T-helper 2 cell treated with Interferon-gamma antibody and Interleukin-4, amounts not matched to agents 5 μg/mL and 100 μg/mL, for 36 hours (primary cell): ENCODE measurements at regions not wholly inside any gene's neighbourhood (a gene's known extent, or its start where the extent isn't known, plus 50 kb on each side); places are given as distances from the start of the nearest gene placed in this dataset.

Experiments
- DNase-seq: peaks from one replicate; pipeline ENCODE4 v3.0.0; 2021; ENCODE audit warnings: low spot score
- H3K27ac Mint-ChIP-seq: one replicate; pipeline ENCODE4 v1.8.0; 2021; ENCODE audit warnings: mild to moderate bottlenecking, mixed read lengths
- H3K27me3 Mint-ChIP-seq: one replicate; pipeline ENCODE4 v1.8.0; 2021; ENCODE audit warnings: low read depth, mixed read lengths
- H3K36me3 Mint-ChIP-seq: one replicate; pipeline ENCODE4 v1.8.0; 2021; ENCODE audit warnings: low read depth, mixed read lengths
- H3K4me1 Mint-ChIP-seq: one replicate; pipeline ENCODE4 v1.8.0; 2021; ENCODE audit warnings: low read depth, mixed read lengths
- H3K4me3 Mint-ChIP-seq: one replicate; pipeline ENCODE4 v1.8.0; 2022; ENCODE audit warnings: mild to moderate bottlenecking, moderate library complexity, mixed read lengths
- H3K9me3 Mint-ChIP-seq: one replicate; pipeline ENCODE4 v1.8.0; 2021; ENCODE audit warnings: mixed read lengths

GRCh38 chr12:126791122-126791521 lies 1475.8 kb upstream of the TMEM132C start:
- no peak overlapping the region for H3K27ac Mint-ChIP-seq
- H3K27me3 Mint-ChIP-seq, result no peaks in the 10 kb centered on the region
- H3K4me1 Mint-ChIP-seq, result no peaks in the 10 kb centered on the region
- no peak for DNase-seq
- no peaks in the 10 kb centered on the region for H3K9me3 Mint-ChIP-seq
- no peak overlapping the region for H3K4me3 Mint-ChIP-seq
- no peaks in the 10 kb centered on the region for H3K36me3 Mint-ChIP-seq

GRCh38 chr12:126792411-126792810 lies 1474.6 kb upstream of the TMEM132C start:
- DNase-seq, result no peak
- Mint-ChIP-seq H3K4me3 (no peak overlapping the region), H3K36me3 (no peaks in the 10 kb centered on the region), H3K4me1 (no peaks in the 10 kb centered on the region), H3K27me3 (no peaks in the 10 kb centered on the region), H3K27ac (no peak overlapping the region), H3K9me3 (no peaks in the 10 kb centered on the region)

GRCh38 chr12:126797525-126797924 lies 1469.4 kb upstream of the TMEM132C start:
- Mint-ChIP-seq H3K27me3 (no peaks in the 10 kb centered on the region), H3K9me3 (peaks cover 7% of the 10 kb centered on the region), H3K27ac (no peak overlapping the region), H3K4me1 (no peaks in the 10 kb centered on the region), H3K4me3 (no peak overlapping the region), H3K36me3 (no peaks in the 10 kb centered on the region)
- DNase-seq, result no peak

- Mint-ChIP-seq H3K27ac (no peak overlapping the region), H3K36me3 (no peaks in the 10 kb centered on the region), H3K9me3 (peaks cover 7% of the 10 kb centered on the region), H3K4me3 (no peak overlapping the region), H3K4me1 (no peaks in the 10 kb centered on the region), H3K27me3 (no peaks in the 10 kb centered on the region)
- no peak for DNase-seq
Observed at GRCh38 chr12:126798449-126798848, 1468.5 kb upstream of the TMEM132C start.

GRCh38 chr12:126807312-126807865 lies 1459.6 kb upstream of the TMEM132C start:
- no peaks in the 10 kb centered on the region for H3K9me3 Mint-ChIP-seq
- H3K27me3 Mint-ChIP-seq, result no peaks in the 10 kb centered on the region
- H3K36me3 Mint-ChIP-seq, result no peaks in the 10 kb centered on the region
- no peak overlapping the region for H3K27ac Mint-ChIP-seq
- H3K4me3 Mint-ChIP-seq, result no peak overlapping the region
- DNase-seq, result no peak
- H3K4me1 Mint-ChIP-seq, result no peaks in the 10 kb centered on the region

GRCh38 chr12:126811391-126811790 lies 1455.6 kb upstream of the TMEM132C start:
- no peak for DNase-seq
- Mint-ChIP-seq H3K36me3 (no peaks in the 10 kb centered on the region), H3K9me3 (no peaks in the 10 kb centered on the region), H3K4me3 (no peak overlapping the region), H3K4me1 (no peaks in the 10 kb centered on the region), H3K27me3 (no peaks in the 10 kb centered on the region), H3K27ac (no peak overlapping the region)

- no peak for DNase-seq
- Mint-ChIP-seq H3K4me1 (no peaks in the 10 kb centered on the region), H3K9me3 (peaks cover 17% of the 10 kb centered on the region), H3K36me3 (no peaks in the 10 kb centered on the region), H3K27ac (no peak overlapping the region), H3K4me3 (no peak overlapping the region), H3K27me3 (no peaks in the 10 kb centered on the region)
Observed at GRCh38 chr12:126819554-126819953, 1447.4 kb upstream of the TMEM132C start.

GRCh38 chr12:126830778-126831680 lies 1435.9 kb upstream of the TMEM132C start:
- Mint-ChIP-seq H3K4me3 (no peak overlapping the region), H3K27ac (no peak overlapping the region), H3K27me3 (peaks cover 2% of the 10 kb centered on the region), H3K4me1 (no peaks in the 10 kb centered on the region), H3K9me3 (peaks cover 15% of the 10 kb centered on the region), H3K36me3 (no peaks in the 10 kb centered on the region)
- no peak for DNase-seq

- Mint-ChIP-seq H3K27ac (no peak overlapping the region), H3K4me3 (no peak overlapping the region), H3K9me3 (peaks cover 29% of the 10 kb centered on the region), H3K27me3 (no peaks in the 10 kb centered on the region), H3K4me1 (no peaks in the 10 kb centered on the region), H3K36me3 (no peaks in the 10 kb centered on the region)
- DNase-seq, result no peak
Observed at GRCh38 chr12:126837697-126838096, 1429.3 kb upstream of the TMEM132C start.

- DNase-seq, result no peak
- Mint-ChIP-seq H3K36me3 (no peaks in the 10 kb centered on the region), H3K27me3 (no peaks in the 10 kb centered on the region), H3K27ac (no peak overlapping the region), H3K4me3 (no peak overlapping the region), H3K4me1 (no peaks in the 10 kb centered on the region), H3K9me3 (no peaks in the 10 kb centered on the region)
Observed at GRCh38 chr12:126843915-126844669, 1422.9 kb upstream of the TMEM132C start.

GRCh38 chr12:126847005-126847629 lies 1419.9 kb upstream of the TMEM132C start:
- H3K36me3 Mint-ChIP-seq, result no peaks in the 10 kb centered on the region
- no peak overlapping the region for H3K27ac Mint-ChIP-seq
- no peaks in the 10 kb centered on the region for H3K9me3 Mint-ChIP-seq
- H3K27me3 Mint-ChIP-seq, result no peaks in the 10 kb centered on the region
- DNase-seq, result no peak
- no peak overlapping the region for H3K4me3 Mint-ChIP-seq
- H3K4me1 Mint-ChIP-seq, result no peaks in the 10 kb centered on the region

- no peaks in the 10 kb centered on the region for H3K9me3 Mint-ChIP-seq
- H3K4me1 Mint-ChIP-seq, result no peaks in the 10 kb centered on the region
- no peak for DNase-seq
- H3K4me3 Mint-ChIP-seq, result no peak overlapping the region
- H3K36me3 Mint-ChIP-seq, result no peaks in the 10 kb centered on the region
- H3K27me3 Mint-ChIP-seq, result no peaks in the 10 kb centered on the region
- H3K27ac Mint-ChIP-seq, result no peak overlapping the region
Observed at GRCh38 chr12:126855768-126856167, 1411.2 kb upstream of the TMEM132C start.

- Mint-ChIP-seq H3K36me3 (no peaks in the 10 kb centered on the region), H3K4me3 (no peak overlapping the region), H3K4me1 (no peaks in the 10 kb centered on the region), H3K27me3 (no peaks in the 10 kb centered on the region), H3K9me3 (no peaks in the 10 kb centered on the region), H3K27ac (no peak overlapping the region)
- DNase-seq, result no peak
Observed at GRCh38 chr12:126856958-126857357, 1410.0 kb upstream of the TMEM132C start.

GRCh38 chr12:126858560-126858959 lies 1408.4 kb upstream of the TMEM132C start:
- no peaks in the 10 kb centered on the region for H3K9me3 Mint-ChIP-seq

More at GRCh38 chr12:126858560-126858959, 1408.4 kb upstream of the TMEM132C start:
- H3K36me3 Mint-ChIP-seq, result no peaks in the 10 kb centered on the region
- no peak overlapping the region for H3K4me3 Mint-ChIP-seq
- DNase-seq, result no peak
- no peaks in the 10 kb centered on the region for H3K4me1 Mint-ChIP-seq
- H3K27me3 Mint-ChIP-seq, result no peaks in the 10 kb centered on the region
- H3K27ac Mint-ChIP-seq, result no peak overlapping the region
